ENCODE measurements at regions not wholly inside any gene's neighbourhood (a gene's known extent, or its start where the extent isn't known, plus 50 kb on each side); places are given as distances from the start of the nearest gene placed in this dataset.

GRCh38 chr9:108665521-108666239, 190.1 kb downstream of the ACTL7B start:
- no peaks in the 10 kb centered on the region for H3K27me3 ChIP-seq (ENCODE audit: insufficient read depth, low read length)
- no peak overlapping the region for H3K9ac ChIP-seq (ENCODE audit: low read length)
- no peaks in the 10 kb centered on the region for H4K20me1 ChIP-seq (ENCODE audit: insufficient read depth, low read length)
- no peaks in the 10 kb centered on the region for H3K79me2 ChIP-seq (ENCODE audit: insufficient read depth, low read length)
- H3K9me2 ChIP-seq (ENCODE audit: low read depth, low read length), result no peaks in the 10 kb centered on the region
- no peaks in the 10 kb centered on the region for H3K36me3 ChIP-seq (ENCODE audit: insufficient read depth, low read length)
- no peak overlapping the region for H3K4me3 ChIP-seq (ENCODE audit: low read depth, low read length, poor library complexity, severe bottlenecking)
- H3K4me2 ChIP-seq (ENCODE audit: low read length), result no peak overlapping the region
- TF ChIP-seq EZH2 (IDR thresholded peaks at IDR 0.05; ENCODE audit: borderline replicate concordance, low read length) (no peak), CTCF (IDR thresholded peaks at IDR 0.05; ENCODE audit: low read length) (no peak)
- no peak overlapping the region for H3K27ac ChIP-seq (ENCODE audit: low read depth, low read length, poor library complexity, severe bottlenecking)
- H3K9me3 ChIP-seq (ENCODE audit: low read length), result no peaks in the 10 kb centered on the region
- no peaks in the 10 kb centered on the region for H3F3A ChIP-seq (ENCODE audit: insufficient read depth, low read length)
- H2AFZ ChIP-seq (ENCODE audit: low read length), result no peak overlapping the region
- no peaks in the 10 kb centered on the region for H3K4me1 ChIP-seq (ENCODE audit: insufficient read depth, low read length, severe bottlenecking)

GRCh38 chr9:108664309-108665255, 191.2 kb downstream of the ACTL7B start:
- Histone ChIP-seq H2AFZ (ENCODE audit: low read length) (no peak overlapping the region), H4K20me1 (ENCODE audit: insufficient read depth, low read length) (no peaks in the 10 kb centered on the region), H3K9me2 (ENCODE audit: low read depth, low read length) (no peaks in the 10 kb centered on the region), H3K36me3 (ENCODE audit: insufficient read depth, low read length) (no peaks in the 10 kb centered on the region), H3K27me3 (ENCODE audit: insufficient read depth, low read length) (no peaks in the 10 kb centered on the region), H3K4me1 (ENCODE audit: insufficient read depth, low read length, severe bottlenecking) (no peaks in the 10 kb centered on the region), H3K9me3 (ENCODE audit: low read length) (no peaks in the 10 kb centered on the region), H3K27ac (ENCODE audit: low read depth, low read length, poor library complexity, severe bottlenecking) (no peak overlapping the region), H3K79me2 (ENCODE audit: insufficient read depth, low read length) (no peaks in the 10 kb centered on the region), H3K4me3 (ENCODE audit: low read depth, low read length, poor library complexity, severe bottlenecking) (no peak overlapping the region), H3K9ac (ENCODE audit: low read length) (no peak overlapping the region), H3F3A (ENCODE audit: insufficient read depth, low read length) (no peaks in the 10 kb centered on the region), H3K4me2 (ENCODE audit: low read length) (no peak overlapping the region)
- TF ChIP-seq EZH2 (IDR thresholded peaks at IDR 0.05; ENCODE audit: borderline replicate concordance, low read length), result no peak
- no peak for TF ChIP-seq CTCF (IDR thresholded peaks at IDR 0.05; ENCODE audit: low read length)

GRCh38 chr9:108663422-108663821, 192.4 kb downstream of the ACTL7B start:
- Histone ChIP-seq H3K27ac (ENCODE audit: low read depth, low read length, poor library complexity, severe bottlenecking) (no peak overlapping the region), H3K27me3 (ENCODE audit: insufficient read depth, low read length) (no peaks in the 10 kb centered on the region), H3K36me3 (ENCODE audit: insufficient read depth, low read length) (no peaks in the 10 kb centered on the region), H4K20me1 (ENCODE audit: insufficient read depth, low read length) (no peaks in the 10 kb centered on the region), H3K79me2 (ENCODE audit: insufficient read depth, low read length) (no peaks in the 10 kb centered on the region), H3K9me2 (ENCODE audit: low read depth, low read length) (no peaks in the 10 kb centered on the region), H3F3A (ENCODE audit: insufficient read depth, low read length) (no peaks in the 10 kb centered on the region), H2AFZ (ENCODE audit: low read length) (no peak overlapping the region), H3K9ac (ENCODE audit: low read length) (no peak overlapping the region), H3K4me2 (ENCODE audit: low read length) (no peak overlapping the region), H3K4me3 (ENCODE audit: low read depth, low read length, poor library complexity, severe bottlenecking) (no peak overlapping the region), H3K9me3 (ENCODE audit: low read length) (0 out of 2 replicates have a peak, but pooled peaks cover 2% of the 10 kb centered on the region), H3K4me1 (ENCODE audit: insufficient read depth, low read length, severe bottlenecking) (no peaks in the 10 kb centered on the region)
- TF ChIP-seq CTCF (IDR thresholded peaks at IDR 0.05; ENCODE audit: low read length) (no peak), EZH2 (IDR thresholded peaks at IDR 0.05; ENCODE audit: borderline replicate concordance, low read length) (no peak)

Measured in OCI-LY1 (cell line).